ENCODE measurements at regions not wholly inside any gene's neighbourhood (a gene's known extent, or its start where the extent isn't known, plus 50 kb on each side); places are given as distances from the start of the nearest gene placed in this dataset.
"Not testable (repeated sequence)": the region's sequence is repeated elsewhere in the genome, so short reads cannot be mapped to it uniquely, and the experiment has no call there.

DNA sequence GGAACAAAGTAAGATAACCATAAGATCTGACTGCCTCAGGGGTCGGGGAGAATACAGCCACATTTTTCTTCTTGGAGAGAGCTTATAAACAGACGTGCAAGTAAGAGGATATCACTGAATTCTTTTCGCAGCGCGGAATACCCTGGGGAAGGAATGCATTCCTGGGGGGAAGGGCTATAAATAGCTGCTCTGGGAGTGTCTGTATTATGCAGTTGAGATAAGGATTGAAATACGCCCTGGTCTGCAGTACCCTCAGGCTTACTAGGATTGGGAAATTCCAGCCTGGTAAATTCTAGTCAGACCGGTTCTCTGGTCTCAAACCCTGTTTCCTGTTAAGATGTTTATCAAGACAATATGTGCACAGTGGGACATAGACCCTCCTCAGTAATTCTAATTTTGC lies 1491.7 kb upstream of the RAG2 start:
- no peak for DNase-seq (ENCODE audit: extremely low read depth, low read depth, low spot score)

GRCh38 chr11:38060920-38061319 lies 1462.9 kb upstream of the RAG2 start:
- DNase-seq (ENCODE audit: extremely low read depth, low read depth, low spot score) = no peak

- no peak for DNase-seq (ENCODE audit: extremely low read depth, low read depth, low spot score)
Measured at GRCh38 chr11:38060136-38060535, 1462.1 kb upstream of the RAG2 start.

GRCh38 chr11:38046571-38047135 lies 1448.6 kb upstream of the RAG2 start:
- no peak for DNase-seq (ENCODE audit: extremely low read depth, low read depth, low spot score)

GRCh38 chr11:38043060-38043459 lies 1445.0 kb upstream of the RAG2 start:
- no peak for DNase-seq (ENCODE audit: extremely low read depth, low read depth, low spot score)

GRCh38 chr11:38038777-38039176 lies 1440.7 kb upstream of the RAG2 start:
- no peak for DNase-seq (ENCODE audit: extremely low read depth, low read depth, low spot score)

- no peak for DNase-seq (ENCODE audit: extremely low read depth, low read depth, low spot score)
Measured at GRCh38 chr11:38019072-38019775, 1421.2 kb upstream of the RAG2 start.

DNA sequence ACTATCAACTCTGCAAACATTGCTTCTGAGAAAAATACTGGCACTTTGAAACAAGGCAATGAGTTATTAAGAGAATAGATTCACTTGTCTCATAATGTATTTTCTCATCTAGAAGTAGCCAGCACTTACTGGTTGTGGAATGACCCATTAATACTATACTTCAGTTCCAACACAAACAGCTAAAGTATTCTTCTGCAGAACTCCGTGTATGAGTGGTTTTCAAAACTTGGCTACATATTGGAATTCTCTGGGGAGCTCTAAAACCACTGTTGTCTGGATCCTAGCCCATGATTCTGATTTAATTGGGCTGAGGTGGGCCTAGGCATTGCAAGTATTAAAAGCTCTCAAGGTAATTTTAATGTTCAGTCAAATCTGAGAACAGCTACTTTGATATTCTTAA lies 1416.4 kb upstream of the RAG2 start:
- DNase-seq (ENCODE audit: extremely low read depth, low read depth, low spot score) = no peak

- no peak for DNase-seq (ENCODE audit: extremely low read depth, low read depth, low spot score)
Measured at GRCh38 chr11:38013157-38013556, 1415.1 kb upstream of the RAG2 start.

GRCh38 chr11:38011496-38011895 lies 1413.5 kb upstream of the RAG2 start:
- no peak for DNase-seq (ENCODE audit: extremely low read depth, low read depth, low spot score)

DNA sequence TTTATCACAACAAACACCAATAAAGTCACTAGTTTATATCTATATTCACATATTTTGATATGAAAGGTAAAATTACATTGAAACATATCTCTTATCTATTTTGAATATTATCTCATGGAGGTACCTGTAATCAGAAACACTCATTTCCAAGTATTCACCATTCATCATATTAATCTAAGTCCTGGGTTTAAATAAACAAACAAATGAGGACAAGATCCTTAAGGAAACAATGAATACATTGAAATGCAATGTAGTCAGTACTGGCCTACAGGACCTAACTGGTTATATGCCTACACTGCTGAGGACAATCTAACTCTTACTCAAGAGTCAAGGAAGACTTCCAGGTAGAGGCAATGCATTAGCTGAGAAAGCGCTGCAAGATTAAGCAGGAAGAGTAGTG lies 1411.9 kb upstream of the RAG2 start:
- no peak for DNase-seq (ENCODE audit: extremely low read depth, low read depth, low spot score)

DNA sequence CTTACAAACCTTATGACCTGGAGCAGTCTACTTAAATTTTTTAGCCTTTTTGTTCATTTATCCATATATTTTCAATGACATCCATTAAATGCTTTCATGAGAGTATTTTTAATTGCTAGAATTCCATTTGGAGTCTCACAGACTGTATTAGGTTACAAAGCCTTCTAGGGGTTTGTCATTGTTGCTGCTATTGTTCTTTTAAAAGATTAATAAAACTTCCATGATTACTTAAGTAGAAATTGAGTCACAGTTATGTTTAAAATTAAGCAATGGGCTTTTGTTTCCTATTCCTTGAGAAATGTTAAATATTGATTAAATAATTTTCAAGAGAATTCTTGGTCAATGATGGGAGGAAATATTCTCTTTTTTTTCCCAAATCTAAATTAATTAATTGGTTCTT lies 1408.4 kb upstream of the RAG2 start:
- DNase-seq (ENCODE audit: extremely low read depth, low read depth, low spot score) = no peak

DNA sequence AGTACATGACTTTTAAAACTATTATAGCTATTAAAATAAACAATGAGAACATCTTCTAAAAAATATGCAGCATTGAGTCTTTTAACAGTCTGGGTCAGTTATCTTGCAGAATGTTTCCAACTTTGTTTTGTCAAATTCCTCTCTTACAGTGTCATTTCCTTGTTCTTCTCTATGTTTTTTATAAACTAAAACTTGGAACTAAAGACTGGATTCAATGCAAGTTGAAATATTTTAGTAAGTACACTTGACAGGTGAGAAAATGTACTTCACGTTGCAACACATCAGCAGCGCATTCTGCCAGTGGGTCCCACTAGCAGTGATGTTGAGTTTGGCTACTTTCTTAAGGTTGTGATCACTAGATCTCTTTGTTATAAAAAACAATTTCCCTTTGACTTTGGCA lies 1407.6 kb upstream of the RAG2 start:
- no peak for DNase-seq (ENCODE audit: extremely low read depth, low read depth, low spot score)

DNA sequence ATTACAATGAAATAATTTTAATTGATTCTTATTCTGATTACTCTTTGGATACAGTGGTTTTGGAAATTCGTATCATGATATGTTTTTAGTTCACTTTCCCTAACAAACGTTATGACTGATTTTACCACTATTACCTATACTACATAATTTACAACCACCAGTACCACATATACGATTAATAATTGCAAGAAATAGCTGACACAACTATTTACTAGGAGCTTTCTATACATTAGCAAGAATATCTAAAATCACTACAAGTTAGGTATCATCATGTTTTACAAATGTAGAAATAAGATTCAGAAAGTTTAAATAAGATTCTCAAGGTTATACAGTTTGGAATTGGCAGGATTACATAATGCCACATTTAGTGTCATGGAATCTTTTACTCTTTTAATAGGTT lies 1401.1 kb upstream of the RAG2 start:
- no peak for DNase-seq (ENCODE audit: extremely low read depth, low read depth, low spot score)

DNA sequence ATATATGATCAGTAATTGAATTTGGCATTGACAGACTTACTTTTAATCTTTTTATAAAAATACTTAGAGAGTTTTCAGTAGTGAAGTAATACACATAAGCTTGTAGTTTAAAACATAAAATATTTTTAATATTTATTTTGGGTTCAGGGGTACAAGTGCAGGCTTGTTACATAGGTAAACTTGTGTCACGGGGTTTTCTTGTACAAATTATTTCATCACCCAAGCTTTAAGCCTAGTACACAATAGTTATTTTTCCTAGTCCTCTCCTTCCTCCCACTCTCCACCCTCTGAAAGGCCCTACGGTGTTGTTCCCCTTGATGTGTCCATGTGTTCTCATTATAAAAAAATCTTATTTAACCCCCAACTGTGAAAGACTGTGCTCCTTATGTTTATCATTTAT lies 1397.8 kb upstream of the RAG2 start:
- DNase-seq (ENCODE audit: extremely low read depth, low read depth, low spot score) = no peak

DNA sequence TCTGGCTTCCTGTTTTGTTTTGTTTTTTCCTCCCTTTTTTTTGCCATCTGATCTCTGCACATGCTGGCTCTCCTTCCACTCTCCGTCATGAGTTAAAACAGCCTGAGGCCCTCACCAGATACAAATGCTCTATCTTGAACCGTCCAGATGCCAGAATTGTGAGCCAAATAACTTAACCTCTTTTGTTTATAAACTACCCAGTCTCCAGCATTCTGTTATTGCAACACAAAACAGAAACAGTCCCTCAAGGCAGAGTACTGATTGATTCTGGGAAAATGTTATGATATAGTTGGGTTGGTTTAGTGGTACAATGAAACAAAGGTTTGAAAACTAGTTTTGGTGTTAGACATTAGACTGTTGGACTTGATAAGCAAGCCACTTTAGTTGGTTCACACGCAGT lies 1390.0 kb upstream of the RAG2 start:
- DNase-seq (ENCODE audit: extremely low read depth, low read depth, low spot score) = no peak

DNA sequence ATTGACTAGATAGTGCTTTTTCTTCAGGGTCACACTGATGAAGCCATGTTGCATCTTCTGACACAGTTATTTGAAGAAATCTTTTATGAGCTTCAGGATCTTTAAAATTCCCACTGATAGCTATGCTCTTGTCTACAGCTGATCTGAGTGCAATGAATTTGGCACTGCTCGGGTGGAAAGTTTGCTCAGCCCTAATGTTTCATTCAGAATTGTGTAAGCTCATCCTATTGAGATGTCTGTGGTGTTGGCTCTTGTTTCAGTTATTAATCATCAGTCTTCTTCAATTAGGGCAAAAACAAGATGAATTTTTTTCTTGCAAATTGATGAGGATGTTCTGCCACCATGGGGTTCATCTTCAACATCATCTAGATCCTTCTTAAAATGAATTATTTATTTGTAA lies 1387.0 kb upstream of the RAG2 start:
- no peak for DNase-seq (ENCODE audit: extremely low read depth, low read depth, low spot score)

DNA sequence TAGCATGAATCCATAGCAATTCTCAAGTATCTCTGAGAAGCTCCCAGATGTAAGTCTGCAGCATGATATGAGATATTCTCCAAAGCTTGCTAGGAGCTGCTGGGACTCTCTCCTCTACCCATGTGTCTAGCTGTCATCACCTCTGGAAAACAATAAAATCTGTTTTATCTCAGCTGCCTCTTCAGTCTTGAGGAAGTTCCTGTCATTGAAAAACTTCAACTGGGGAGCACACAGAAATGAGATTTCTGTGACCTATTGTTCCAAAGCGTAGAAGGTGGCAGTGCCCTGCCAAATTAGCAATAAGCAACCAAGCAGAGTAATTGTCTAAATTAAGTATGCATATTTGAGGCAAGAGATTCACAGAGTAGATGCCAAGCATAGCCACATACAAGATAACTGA lies 1380.6 kb upstream of the RAG2 start:
- no peak for DNase-seq (ENCODE audit: extremely low read depth, low read depth, low spot score)

DNA sequence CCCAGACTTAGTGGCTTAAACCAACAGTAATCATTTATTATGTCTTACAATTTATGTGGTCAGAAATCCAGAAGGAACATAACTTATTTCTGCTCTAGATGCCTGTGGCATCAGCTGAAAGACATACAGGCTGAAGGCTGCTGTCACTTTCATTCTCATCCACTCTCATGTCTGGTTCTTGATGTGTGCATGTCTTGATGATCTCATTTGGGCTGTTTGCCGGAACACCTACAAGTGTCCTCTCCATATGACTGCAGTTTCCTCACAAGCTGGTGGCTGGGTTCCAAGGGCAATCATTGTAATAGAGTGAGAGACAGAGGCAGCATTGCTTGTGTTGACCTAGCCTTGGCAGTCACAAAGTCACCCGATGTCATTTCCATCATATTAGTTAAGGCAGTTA lies 1375.9 kb upstream of the RAG2 start:
- no peak for DNase-seq (ENCODE audit: extremely low read depth, low read depth, low spot score)

- DNase-seq (ENCODE audit: extremely low read depth, low read depth, low spot score) = no peak
Measured at GRCh38 chr11:37972691-37973090, 1374.7 kb upstream of the RAG2 start.

- not testable (repeated sequence) for DNase-seq (ENCODE audit: extremely low read depth, low read depth, low spot score)
Measured at GRCh38 chr11:37969336-37969735, 1371.3 kb upstream of the RAG2 start.

DNA sequence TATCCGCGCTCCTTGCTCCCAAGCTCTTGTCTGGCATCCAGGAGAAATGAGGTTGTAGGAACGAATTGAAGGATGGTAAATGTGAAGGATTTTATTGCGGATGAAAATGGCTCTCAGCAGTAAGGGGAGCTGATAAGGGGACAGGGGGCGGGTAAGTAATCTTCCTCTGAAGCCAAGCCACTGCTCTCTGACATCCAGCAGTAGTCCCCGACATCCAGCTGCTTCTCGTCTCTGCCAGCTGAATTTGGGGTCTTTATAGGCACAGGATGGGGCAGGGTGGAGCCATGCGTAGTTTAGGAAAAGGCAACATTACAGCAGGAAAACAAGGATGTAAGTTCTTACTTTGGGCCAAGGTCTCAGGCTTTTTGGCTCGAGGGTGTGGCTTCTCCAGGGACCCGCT lies 1370.1 kb upstream of the RAG2 start:
- no peak for DNase-seq (ENCODE audit: extremely low read depth, low read depth, low spot score)

- DNase-seq (ENCODE audit: extremely low read depth, low read depth, low spot score) = no peak
Measured at GRCh38 chr11:37967635-37968034, 1369.6 kb upstream of the RAG2 start.

All from glomerular endothelial cell (primary cell).